Subcutaneous abdominal adipose tissue (tissue), 5 donors: ENCODE measurements at regions not wholly inside any gene's neighbourhood (a gene's known extent, or its start where the extent isn't known, plus 50 kb on each side); places are given as distances from the start of the nearest gene placed in this dataset.
"Not testable (repeated sequence)": the region's sequence is repeated elsewhere in the genome, so short reads cannot be mapped to it uniquely, and the experiment has no call there.

Experiments
- H3K27ac ChIP-seq: one replicate; pipeline ENCODE4 v1.7.0; 2013; ENCODE audit warnings: low read depth, mild to moderate bottlenecking, inconsistent platforms, low read length, moderate library complexity
- H3K27me3 ChIP-seq, 5 donors: one replicate each; pipeline ENCODE4 v1.7.0; 2013; ENCODE audit warnings: low read length in 5 of 5, inconsistent platforms in 1 of 5; ENCODE audit not compliant: control insufficient read depth in 5 of 5, insufficient read depth in 4 of 5
- H3K36me3 ChIP-seq, 5 donors: one replicate each; pipeline ENCODE4 v1.7.0; 2013; ENCODE audit warnings: low read length in 5 of 5; ENCODE audit not compliant: control insufficient read depth in 5 of 5, insufficient read depth in 5 of 5
- H3K4me1 ChIP-seq, 5 donors: one replicate each; pipeline ENCODE4 v1.7.0; 2013; ENCODE audit warnings: low read length in 5 of 5, mild to moderate bottlenecking in 3 of 5, moderate library complexity in 1 of 5; ENCODE audit not compliant: control insufficient read depth in 5 of 5, insufficient read depth in 5 of 5
- H3K4me3 ChIP-seq, 5 donors: one replicate each; pipeline ENCODE4 v1.7.0; 2013; ENCODE audit warnings: low read length in 5 of 5, low read depth in 1 of 5
- H3K9ac ChIP-seq, 5 donors: one replicate each; pipeline ENCODE4 v1.7.0; 2013; ENCODE audit warnings: low read length in 5 of 5, mild to moderate bottlenecking in 4 of 5, moderate library complexity in 3 of 5
- H3K9me3 ChIP-seq, 5 donors: one replicate each; pipeline ENCODE4 v1.7.0; 2013; ENCODE audit warnings: low read length in 5 of 5; ENCODE audit not compliant: control insufficient read depth in 5 of 5
- donor health status: healthy.
- donor health status: healthy.
- donor health status: healthy.
- donor health status: healthy.
- donor health status: healthy.

- H3K9ac ChIP-seq, H3K27ac ChIP-seq, H3K36me3 ChIP-seq, H3K27me3 ChIP-seq, H3K9me3 ChIP-seq, H3K4me3 ChIP-seq: not testable (repeated sequence)
- H3K4me1 ChIP-seq = peaks cover 0 to 26% (median 9%) of the 10 kb centered on the region in 5 donors
These were observed 79.1 kb downstream of the ARRDC3 start for GRCh38 chr5:91304015-91304414.

GRCh38 chr5:91302958-91303357 lies 80.2 kb downstream of the ARRDC3 start:
- no peaks in the 10 kb centered on the region for H3K9me3 ChIP-seq
- no peaks in the 10 kb centered on the region for H3K36me3 ChIP-seq
- H3K27me3 ChIP-seq = no peaks in the 10 kb centered on the region
- H3K4me3 ChIP-seq = no peak overlapping the region
- H3K4me1 ChIP-seq = peaks cover 0 to 26% (median 9%) of the 10 kb centered on the region in 5 donors
- H3K9ac ChIP-seq = no peak overlapping the region
- no peak overlapping the region for H3K27ac ChIP-seq

GRCh38 chr5:91302305-91302704 lies 80.8 kb downstream of the ARRDC3 start:
- H3K27me3 ChIP-seq = no peaks in the 10 kb centered on the region
- no peak overlapping the region for H3K9ac ChIP-seq
- no peak overlapping the region for H3K4me3 ChIP-seq
- H3K9me3 ChIP-seq = no peaks in the 10 kb centered on the region
- H3K27ac ChIP-seq = peak overlapping the region; percentile 82
- H3K36me3 ChIP-seq = no peaks in the 10 kb centered on the region
- H3K4me1 ChIP-seq = peaks cover 0 to 22% (median 9%) of the 10 kb centered on the region in 5 donors

GRCh38 chr5:91301106-91301846 lies 81.8 kb downstream of the ARRDC3 start:
- no peaks in the 10 kb centered on the region for H3K27me3 ChIP-seq
- no peak overlapping the region for H3K4me3 ChIP-seq
- no peak overlapping the region for H3K9ac ChIP-seq
- no peaks in the 10 kb centered on the region for H3K36me3 ChIP-seq
- H3K9me3 ChIP-seq = no peaks in the 10 kb centered on the region
- H3K4me1 ChIP-seq = peaks cover 0 to 20% (median 18%) of the 10 kb centered on the region in 5 donors
- H3K27ac ChIP-seq = peak overlapping the region; percentile 82

- Histone ChIP-seq H3K9ac (no peak overlapping the region), H3K4me3 (no peak overlapping the region), H3K36me3 (no peaks in the 10 kb centered on the region), H3K27ac (peak overlapping the region; percentile 76), H3K4me1 (peaks cover 0 to 22% (median 18%) of the 10 kb centered on the region in 5 donors), H3K27me3 (no peaks in the 10 kb centered on the region), H3K9me3 (no peaks in the 10 kb centered on the region)
These were observed 85.1 kb downstream of the ARRDC3 start for GRCh38 chr5:91297994-91298393.

- Histone ChIP-seq H3K4me1 (peaks cover 0 to 19% (median 14%) of the 10 kb centered on the region in 5 donors), H3K36me3 (no peaks in the 10 kb centered on the region), H3K27me3 (no peaks in the 10 kb centered on the region), H3K27ac (peak overlapping the region; percentile 76), H3K9me3 (no peaks in the 10 kb centered on the region), H3K9ac (peak overlapping the region in 1 of 5 donors; percentile 32), H3K4me3 (no peak overlapping the region)
These were observed 86.4 kb downstream of the ARRDC3 start for GRCh38 chr5:91296674-91297143.

GRCh38 chr5:91296102-91296501 lies 87.0 kb downstream of the ARRDC3 start:
- H3K9me3 ChIP-seq, H3K27me3 ChIP-seq, H3K4me3 ChIP-seq, H3K9ac ChIP-seq, H3K36me3 ChIP-seq: not testable (repeated sequence)
- peak overlapping the region; percentile 76 for H3K27ac ChIP-seq
- peaks cover 0 to 13% (median 10%) of the 10 kb centered on the region in 5 donors for H3K4me1 ChIP-seq

GRCh38 chr5:91293131-91293530 lies 90.0 kb downstream of the ARRDC3 start:
- Histone ChIP-seq H3K4me1 (peaks cover 0 to 22% (median 17%) of the 10 kb centered on the region in 5 donors), H3K27me3 (no peaks in the 10 kb centered on the region), H3K9ac (no peak overlapping the region), H3K9me3 (no peaks in the 10 kb centered on the region), H3K27ac (no peak overlapping the region), H3K36me3 (no peaks in the 10 kb centered on the region), H3K4me3 (no peak overlapping the region)

- H3K36me3 ChIP-seq = no peaks in the 10 kb centered on the region
- H3K9me3 ChIP-seq = no peaks in the 10 kb centered on the region
- no peaks in the 10 kb centered on the region for H3K27me3 ChIP-seq
These were observed 91.2 kb downstream of the ARRDC3 start for GRCh38 chr5:91291628-91292569.

More at GRCh38 chr5:91291628-91292569, 91.2 kb downstream of the ARRDC3 start:
- H3K27ac ChIP-seq = no peak overlapping the region
- H3K4me3 ChIP-seq = no peak overlapping the region
- H3K4me1 ChIP-seq = peaks cover 0 to 20% (median 16%) of the 10 kb centered on the region in 5 donors
- H3K9ac ChIP-seq = no peak overlapping the region
